Upper lobe of left lung (tissue), 6 donors: ENCODE measurements at regions not wholly inside any gene's neighbourhood (a gene's known extent, or its start where the extent isn't known, plus 50 kb on each side); places are given as distances from the start of the nearest gene placed in this dataset.
A peak's percentile ranks its signal among the peaks of the same experiment; 100 is the strongest.

Experiments used
- ATAC-seq, 2 donors: fragments of 200-7000 bp; cut with Tn5 transposase; one replicate each; pipeline ENCODE4 v1.9.1; 2022; ENCODE audit warnings: mild to moderate bottlenecking in 2 of 2, moderate library complexity in 2 of 2; ENCODE audit not compliant: low FRiP score in 2 of 2
- DNase-seq, 2 donors: peaks; one replicate each; pipeline ENCODE4 v3.0.0-alpha.2; 2019 to 2020
- H3K27ac ChIP-seq, 4 donors: fragments of 200-600 bp; sonication (generic); one replicate each; pipeline ENCODE4 v1.5.1; 2016 to 2019
- H3K27me3 ChIP-seq, 4 donors: fragments of 200-600 bp; sonication (generic); one replicate each; pipeline ENCODE4 v1.5.1; 2017 to 2019
- H3K36me3 ChIP-seq, 4 donors: fragments of 200-600 bp; sonication (generic); one replicate each; pipeline ENCODE4 v1.5.1; 2016 to 2019
- H3K4me1 ChIP-seq, 4 donors: fragments of 200-600 bp; sonication (generic); one replicate each; pipeline ENCODE4 v1.5.1; 2018 to 2019
- H3K4me3 ChIP-seq, 4 donors: fragments of 200-600 bp; sonication (generic); one replicate each; pipeline ENCODE4 v1.5.1; 2017 to 2019; ENCODE audit warnings: mild to moderate bottlenecking in 2 of 4, moderate library complexity in 1 of 4
- H3K9me3 ChIP-seq, 4 donors: fragments of 200-600 bp; sonication (generic); one replicate each; pipeline ENCODE4 v1.5.1; 2018 to 2019
- CTCF ChIP-seq, 6 experiments: fragments of 450-650 bp in 4 of 6; fragments of 200-600 bp in 2 of 6; sonication (generic) in 2 of 6; IDR thresholded peaks; one replicate each; pipeline ENCODE4 v1.5.1; 2016 to 2019; ENCODE audit warnings: antibody characterized with exemption in 6 of 6
- EP300 ChIP-seq, 4 donors: sonication (generic); formaldehyde crosslinking; IDR thresholded peaks; one replicate each; pipeline ENCODE4 v1.5.1; 2017; ENCODE audit warnings: antibody characterized with exemption in 4 of 4, control low read depth in 2 of 4
- POLR2A ChIP-seq, 4 donors: fragments of 450-650 bp; IDR thresholded peaks; one replicate each; pipeline ENCODE4 v1.5.1; 2016 to 2017; ENCODE audit warnings: antibody characterized with exemption in 4 of 4, mild to moderate bottlenecking in 2 of 4
- POLR2AphosphoS5 ChIP-seq, 2 donors: sonication (generic); formaldehyde crosslinking; IDR thresholded peaks; one replicate each; pipeline ENCODE4 v1.5.1; 2017; ENCODE audit warnings: antibody characterized with exemption in 2 of 2
- WGBS, 2 donors: methylation state at CpG; one replicate each; pipeline ENCODE4 v1.1.5; 2017 to 2018; 5-methylcytosine and 5-hydroxymethylcytosine counted together
- donor health status: DM: no; HTN: no; CAD: no; lungs with moderate emphysema.
- donor health status: DM: no; HTN: yes; CAD: no; lungs with severe emphysema.

- no peak overlapping the region for H3K27ac ChIP-seq
- no peak overlapping the region for H3K4me3 ChIP-seq
- H3K9me3 ChIP-seq, result no peaks in the 10 kb centered on the region
- H3K36me3 ChIP-seq, result no peaks in the 10 kb centered on the region
- DNase-seq (no peak), ATAC-seq (no peak)
- H3K4me1 ChIP-seq, result no peaks in the 10 kb centered on the region
- no peaks in the 10 kb centered on the region for H3K27me3 ChIP-seq
- TF ChIP-seq POLR2A (IDR thresholded peaks at IDR 0.05), result no peak
- TF ChIP-seq EP300 (IDR thresholded peaks at IDR 0.05), result no peak
- no peak for TF ChIP-seq CTCF (IDR thresholded peaks at IDR 0.05)
- TF ChIP-seq POLR2AphosphoS5 (IDR thresholded peaks at IDR 0.05), result no peak
- 34 to 62% methylated on average over 4 of the region's 4 CpGs for WGBS, 2 donors
Observed at GRCh38 chrX:10828640-10829039, 208.3 kb upstream of the MID1 start.

GRCh38 chrX:10831716-10832502 lies 211.5 kb upstream of the MID1 start:
- H3K27ac ChIP-seq, result no peak overlapping the region
- TF ChIP-seq POLR2A (IDR thresholded peaks at IDR 0.05) (no peak), POLR2AphosphoS5 (IDR thresholded peaks at IDR 0.05) (no peak), CTCF (IDR thresholded peaks at IDR 0.05) (no peak), EP300 (IDR thresholded peaks at IDR 0.05) (no peak)
- 55 to 65% methylated on average over 8 of the region's 8 CpGs for WGBS, 2 donors
- H3K4me1 ChIP-seq, result no peaks in the 10 kb centered on the region
- no peak for DNase-seq
- H3K27me3 ChIP-seq, result no peaks in the 10 kb centered on the region
- H3K9me3 ChIP-seq, result no peaks in the 10 kb centered on the region
- H3K4me3 ChIP-seq, result no peak overlapping the region
- H3K36me3 ChIP-seq, result no peaks in the 10 kb centered on the region
- no peak for ATAC-seq

GRCh38 chrX:10833299-10834169 lies 213.1 kb upstream of the MID1 start:
- Histone ChIP-seq H3K9me3 (no peaks in the 10 kb centered on the region), H3K4me1 (no peaks in the 10 kb centered on the region), H3K27ac (no peak overlapping the region), H3K4me3 (peak overlapping the region in 2 of 4 donors; percentile 23 to 34), H3K27me3 (no peaks in the 10 kb centered on the region), H3K36me3 (no peaks in the 10 kb centered on the region)
- ATAC-seq (peak; percentile 72 to 86), DNase-seq (peak in 1 of 2 donors; percentile 55)
- TF ChIP-seq EP300 (IDR thresholded peaks at IDR 0.05) (no peak), CTCF (IDR thresholded peaks at IDR 0.05) (no peak), POLR2A (IDR thresholded peaks at IDR 0.05) (no peak), POLR2AphosphoS5 (IDR thresholded peaks at IDR 0.05) (no peak)
- 46% methylated on average over 6 to 13 of the region's 13 CpGs for WGBS, 2 donors

GRCh38 chrX:10841579-10841978 lies 221.2 kb upstream of the MID1 start:
- no peaks in the 10 kb centered on the region for H3K9me3 ChIP-seq
- 64 to 69% methylated on average over 4 of the region's 4 CpGs for WGBS, 2 donors
- TF ChIP-seq POLR2A (IDR thresholded peaks at IDR 0.05) (no peak), CTCF (IDR thresholded peaks at IDR 0.05) (no peak), POLR2AphosphoS5 (IDR thresholded peaks at IDR 0.05) (no peak), EP300 (IDR thresholded peaks at IDR 0.05) (no peak)
- no peaks in the 10 kb centered on the region for H3K36me3 ChIP-seq
- ATAC-seq (no peak), DNase-seq (no peak)
- no peak overlapping the region for H3K27ac ChIP-seq
- H3K4me3 ChIP-seq, result no peak overlapping the region
- no peaks in the 10 kb centered on the region for H3K27me3 ChIP-seq
- H3K4me1 ChIP-seq, result no peaks in the 10 kb centered on the region
